Uterus (tissue), 3 donors: ENCODE measurements at regions not wholly inside any gene's neighbourhood (a gene's known extent, or its start where the extent isn't known, plus 50 kb on each side); places are given as distances from the start of the nearest gene placed in this dataset.

Source experiments
- DNase-seq, 2 donors: peaks; one replicate each; pipeline ENCODE4 v3.0.0-alpha.2; 2019 to 2020
- H3K27ac ChIP-seq, 2 donors: fragments of 200-600 bp; sonication (generic); 1 replicate in 1 of 2; 2 replicates in 1 of 2; pipeline ENCODE4 v1.5.1; 2016 to 2018
- H3K27me3 ChIP-seq, 2 donors: fragments of 200-600 bp; sonication (generic); one replicate each; pipeline ENCODE4 v1.5.1; 2018 to 2019; ENCODE audit warnings: control low read depth in 1 of 2
- H3K36me3 ChIP-seq, 2 donors: fragments of 200-600 bp; sonication (generic); one replicate each; pipeline ENCODE4 v1.5.1; 2019; ENCODE audit warnings: control low read depth in 1 of 2
- H3K4me1 ChIP-seq, 2 donors: fragments of 200-600 bp; sonication (generic); one replicate each; pipeline ENCODE4 v1.5.1; 2018 to 2019; ENCODE audit warnings: control low read depth in 1 of 2
- H3K4me3 ChIP-seq, 2 donors: fragments of 200-600 bp; sonication (generic); 1 replicate in 1 of 2; 2 replicates in 1 of 2; pipeline ENCODE4 v1.5.1; 2018 to 2019; ENCODE audit warnings: mild to moderate bottlenecking in 1 of 2
- H3K9me3 ChIP-seq, 2 donors: fragments of 200-600 bp; sonication (generic); one replicate each; pipeline ENCODE4 v1.5.1; 2019; ENCODE audit warnings: control low read depth in 1 of 2
- POLR2A ChIP-seq, 2 donors: fragments of 450-650 bp; IDR thresholded peaks; one replicate each; pipeline ENCODE4 v1.6.1; 2016; ENCODE audit warnings: antibody characterized with exemption in 2 of 2, mild to moderate bottlenecking in 1 of 2, moderate library complexity in 1 of 2
- intact Hi-C: fragments of 100-400 bp; cut with DNase I; formaldehyde crosslinking; loops from one replicate; pipeline ENCODE4 v1.15.1; 2023; ENCODE audit warnings: low total_unique reads
- TF ChIP-seq, protein P1 (sequence below), 4 experiments: fragments of 200-600 bp in 2 of 4; fragments of 450-650 bp in 2 of 4; sonication (generic) in 2 of 4; IDR thresholded peaks; one replicate each; pipeline ENCODE4 v1.5.1; 2016 to 2019; ENCODE audit warnings: antibody characterized with exemption in 4 of 4, mild to moderate bottlenecking in 2 of 4, moderate library complexity in 1 of 4
- donor health status: DM: yes; HTN: yes; CAD: no.

DNA sequence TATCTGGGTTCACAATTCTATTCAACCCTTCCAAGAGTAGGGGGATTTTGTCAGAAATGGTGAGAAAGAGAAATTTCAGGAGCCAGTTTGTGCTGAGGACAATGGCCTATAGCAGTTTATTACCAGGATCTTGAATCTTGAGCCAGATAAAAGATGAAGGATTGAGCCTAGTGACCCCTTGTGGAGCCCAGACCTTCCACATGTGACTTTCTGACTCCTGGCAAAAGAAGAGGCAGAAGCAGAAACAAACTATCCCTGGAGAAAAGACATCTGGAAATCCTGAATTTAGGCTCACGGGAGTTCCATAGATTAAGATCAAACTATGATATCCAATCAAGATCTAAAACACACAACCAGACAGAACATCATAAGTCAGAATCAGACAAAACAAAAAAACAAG lies 60.9 kb upstream of the CHRM2 start:
- no peak overlapping the region for H3K27ac ChIP-seq
- intact Hi-C loops = no loop called here
- H3K9me3 ChIP-seq = no peaks in the 10 kb centered on the region
- no peak for DNase-seq
- no peaks in the 10 kb centered on the region for H3K27me3 ChIP-seq
- no peaks in the 10 kb centered on the region for H3K4me1 ChIP-seq
- no peak overlapping the region for H3K4me3 ChIP-seq
- TF ChIP-seq, protein P1, sequence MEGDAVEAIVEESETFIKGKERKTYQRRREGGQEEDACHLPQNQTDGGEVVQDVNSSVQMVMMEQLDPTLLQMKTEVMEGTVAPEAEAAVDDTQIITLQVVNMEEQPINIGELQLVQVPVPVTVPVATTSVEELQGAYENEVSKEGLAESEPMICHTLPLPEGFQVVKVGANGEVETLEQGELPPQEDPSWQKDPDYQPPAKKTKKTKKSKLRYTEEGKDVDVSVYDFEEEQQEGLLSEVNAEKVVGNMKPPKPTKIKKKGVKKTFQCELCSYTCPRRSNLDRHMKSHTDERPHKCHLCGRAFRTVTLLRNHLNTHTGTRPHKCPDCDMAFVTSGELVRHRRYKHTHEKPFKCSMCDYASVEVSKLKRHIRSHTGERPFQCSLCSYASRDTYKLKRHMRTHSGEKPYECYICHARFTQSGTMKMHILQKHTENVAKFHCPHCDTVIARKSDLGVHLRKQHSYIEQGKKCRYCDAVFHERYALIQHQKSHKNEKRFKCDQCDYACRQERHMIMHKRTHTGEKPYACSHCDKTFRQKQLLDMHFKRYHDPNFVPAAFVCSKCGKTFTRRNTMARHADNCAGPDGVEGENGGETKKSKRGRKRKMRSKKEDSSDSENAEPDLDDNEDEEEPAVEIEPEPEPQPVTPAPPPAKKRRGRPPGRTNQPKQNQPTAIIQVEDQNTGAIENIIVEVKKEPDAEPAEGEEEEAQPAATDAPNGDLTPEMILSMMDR (IDR thresholded peaks at IDR 0.05) = no peak
- TF ChIP-seq POLR2A (IDR thresholded peaks at IDR 0.05) = no peak
- H3K36me3 ChIP-seq = no peaks in the 10 kb centered on the region

DNA sequence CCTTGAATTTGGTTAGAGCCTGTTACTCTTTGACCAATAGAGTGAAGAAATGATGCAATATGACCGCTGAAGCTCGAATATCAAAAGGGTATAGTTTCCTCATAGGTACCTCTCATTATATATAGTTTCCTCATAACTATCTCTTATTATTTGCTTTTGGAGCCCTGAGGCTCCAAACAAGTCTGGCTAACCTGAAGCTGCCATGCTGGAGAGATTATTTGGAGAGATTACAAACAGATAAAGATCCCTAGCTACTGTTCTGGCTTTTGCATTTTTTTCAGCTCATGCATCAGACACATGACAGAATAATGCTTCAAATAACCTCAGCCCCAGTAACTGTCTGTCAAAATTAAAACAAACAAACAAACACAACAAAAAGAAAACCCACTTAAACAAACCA lies 65.4 kb upstream of the CHRM2 start:
- Histone ChIP-seq H3K36me3 (no peaks in the 10 kb centered on the region), H3K9me3 (no peaks in the 10 kb centered on the region), H3K4me1 (no peaks in the 10 kb centered on the region), H3K4me3 (no peak overlapping the region), H3K27ac (no peak overlapping the region), H3K27me3 (no peaks in the 10 kb centered on the region)
- TF ChIP-seq, protein P1 (IDR thresholded peaks at IDR 0.05) = no peak
- TF ChIP-seq POLR2A (IDR thresholded peaks at IDR 0.05) = no peak
- intact Hi-C loops = no loop called here
- no peak for DNase-seq

DNA sequence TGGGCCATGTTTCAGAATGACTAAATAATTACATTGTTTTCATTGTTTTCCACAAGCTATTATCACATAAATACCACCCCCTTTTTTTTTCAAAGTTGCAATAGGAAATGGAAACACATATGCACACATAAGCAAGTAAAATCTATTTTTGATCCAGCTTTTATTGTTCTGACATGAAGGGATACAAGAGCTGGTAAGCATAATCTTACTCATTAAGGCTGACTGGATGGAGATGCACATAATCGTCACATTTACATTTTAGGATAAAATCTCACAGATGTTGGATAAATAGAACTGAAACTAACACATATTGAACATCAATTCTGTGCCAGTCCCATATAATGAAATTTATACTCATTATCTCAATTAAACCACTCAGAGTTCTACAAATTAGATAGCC lies 84.5 kb upstream of the CHRM2 start:
- H3K27ac ChIP-seq = no peak overlapping the region
- no peak overlapping the region for H3K4me3 ChIP-seq
- DNase-seq = no peak
- TF ChIP-seq POLR2A (IDR thresholded peaks at IDR 0.05) = no peak
- TF ChIP-seq, protein P1 (IDR thresholded peaks at IDR 0.05) = no peak
- no peaks in the 10 kb centered on the region for H3K4me1 ChIP-seq
- H3K36me3 ChIP-seq = no peaks in the 10 kb centered on the region
- intact Hi-C loops = no loop called here
- no peaks in the 10 kb centered on the region for H3K27me3 ChIP-seq
- no peaks in the 10 kb centered on the region for H3K9me3 ChIP-seq

DNA sequence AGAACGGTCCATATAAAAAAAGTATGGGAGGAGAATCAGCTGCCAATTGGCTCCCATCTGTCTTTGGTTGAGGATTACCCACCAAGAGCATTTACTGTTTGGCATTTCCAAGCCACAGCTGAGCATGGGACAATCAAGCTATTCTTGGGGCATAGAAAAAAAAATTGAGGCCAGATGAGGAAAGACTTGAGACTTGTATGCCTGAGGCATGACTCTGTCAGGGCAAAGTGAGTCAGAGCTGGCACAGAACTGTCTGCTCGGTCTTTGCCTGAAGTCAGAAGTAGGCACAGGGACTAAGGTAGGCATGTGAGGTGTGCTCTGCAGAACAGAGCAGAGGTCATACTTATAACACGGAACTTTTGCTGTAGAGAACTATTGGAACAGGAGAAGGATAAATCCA lies 126.5 kb upstream of the CHRM2 start:
- H3K27me3 ChIP-seq = no peaks in the 10 kb centered on the region
- intact Hi-C loops = no loop called here
- H3K4me3 ChIP-seq = no peak overlapping the region
- DNase-seq = no peak
- TF ChIP-seq, protein P1 (IDR thresholded peaks at IDR 0.05) = no peak
- no peak for TF ChIP-seq POLR2A (IDR thresholded peaks at IDR 0.05)
- H3K27ac ChIP-seq = no peak overlapping the region
- H3K36me3 ChIP-seq = no peaks in the 10 kb centered on the region
- H3K4me1 ChIP-seq = no peaks in the 10 kb centered on the region
- H3K9me3 ChIP-seq = no peaks in the 10 kb centered on the region

DNA sequence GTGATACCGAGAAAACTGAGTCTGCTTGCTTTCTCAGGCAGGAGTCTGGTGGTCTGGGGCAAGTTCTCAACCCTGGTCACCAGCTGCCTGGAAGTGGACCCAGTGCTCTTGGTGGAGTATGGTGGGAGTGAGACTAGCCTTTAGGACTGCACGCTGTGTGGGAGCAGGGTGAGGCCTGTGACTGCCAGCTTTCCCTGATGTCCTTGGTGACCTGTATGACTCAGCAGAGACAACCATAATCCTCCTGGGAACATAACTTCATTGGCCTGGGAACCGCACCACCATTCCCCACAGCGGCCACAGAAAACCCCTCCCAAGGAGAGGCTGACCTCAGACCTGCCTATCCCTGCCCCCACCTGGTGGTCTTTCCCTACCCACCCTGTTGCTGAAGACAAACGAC lies 139.5 kb upstream of the CHRM2 start:
- no peak for DNase-seq
- Histone ChIP-seq H3K36me3 (no peaks in the 10 kb centered on the region), H3K27ac (no peak overlapping the region), H3K4me1 (no peaks in the 10 kb centered on the region), H3K4me3 (no peak overlapping the region), H3K9me3 (no peaks in the 10 kb centered on the region), H3K27me3 (no peaks in the 10 kb centered on the region)
- intact Hi-C loops = no loop called here
- no peak for TF ChIP-seq POLR2A (IDR thresholded peaks at IDR 0.05)
- TF ChIP-seq, protein P1 (IDR thresholded peaks at IDR 0.05) = no peak
